ENCODE measurements at regions not wholly inside any gene's neighbourhood (a gene's known extent, or its start where the extent isn't known, plus 50 kb on each side); places are given as distances from the start of the nearest gene placed in this dataset.
A peak's percentile ranks its signal among the peaks of the same experiment; 100 is the strongest.
"Not testable (repeated sequence)": the region's sequence is repeated elsewhere in the genome, so short reads cannot be mapped to it uniquely, and the experiment has no call there.

GRCh38 chr14:62409169-62409568 lies 636.1 kb downstream of the KCNH5 start:
- DNase-seq (ENCODE audit: low spot score) = no peak

DNA sequence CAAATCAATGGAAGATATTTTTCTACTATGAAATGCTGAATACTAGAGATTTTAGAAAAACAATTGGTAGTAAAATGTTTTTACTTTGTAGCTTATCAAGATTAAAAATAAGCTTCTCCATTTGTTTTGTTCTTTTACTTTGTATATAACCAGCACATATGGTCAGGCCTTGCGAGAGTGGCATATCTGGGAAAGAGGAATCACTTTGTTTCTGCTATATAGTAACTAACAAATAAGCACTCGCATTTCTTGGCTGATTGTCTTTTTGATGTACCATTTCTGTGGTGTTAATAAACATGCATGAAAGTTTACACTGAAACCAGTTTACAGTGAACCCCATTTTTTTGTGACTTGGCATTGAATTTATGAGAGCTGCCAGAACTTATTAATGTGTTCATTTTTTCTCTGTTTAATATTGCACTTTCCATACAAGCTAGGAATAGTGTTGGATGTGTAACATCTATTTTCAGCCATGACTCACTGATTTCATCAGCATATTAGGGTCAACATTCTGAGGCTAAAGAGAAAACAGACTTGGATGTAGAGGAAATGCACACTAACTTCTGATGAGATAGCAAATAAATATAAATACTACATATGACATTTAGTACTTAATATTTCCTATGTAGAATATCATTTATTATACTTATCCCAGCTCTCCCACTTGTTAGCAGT lies 635.5 kb downstream of the KCNH5 start:
- no peak for DNase-seq (ENCODE audit: low spot score)

- DNase-seq (ENCODE audit: low spot score) = no peak
Measured at GRCh38 chr14:62420847-62421246, 624.4 kb downstream of the KCNH5 start.

- no peak for DNase-seq (ENCODE audit: low spot score)
Measured at GRCh38 chr14:62428429-62429203, 616.6 kb downstream of the KCNH5 start.

DNA sequence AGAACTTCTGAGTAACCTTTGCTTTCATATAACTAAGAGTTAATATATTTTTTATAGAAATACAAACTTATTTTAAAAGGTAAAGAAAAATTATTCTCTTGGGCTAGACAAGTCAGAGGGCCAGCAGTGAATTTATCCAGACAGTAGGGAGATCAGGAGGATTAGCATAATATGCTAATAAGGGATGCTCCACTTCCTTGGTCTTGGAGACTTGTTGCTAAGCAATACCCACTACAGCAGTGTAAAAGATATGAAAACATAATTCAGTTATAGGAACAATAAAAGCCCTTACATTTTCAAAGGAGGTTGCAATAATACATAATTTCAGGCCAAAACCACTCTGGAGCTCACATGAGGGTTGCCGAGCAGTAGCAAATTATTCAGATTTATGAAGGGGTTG lies 615.6 kb downstream of the KCNH5 start:
- DNase-seq (ENCODE audit: low spot score) = no peak

GRCh38 chr14:62431496-62431895 lies 613.8 kb downstream of the KCNH5 start:
- no peak for DNase-seq (ENCODE audit: low spot score)

- DNase-seq (ENCODE audit: low spot score) = no peak
Measured at GRCh38 chr14:62432955-62433354, 612.3 kb downstream of the KCNH5 start.

DNA sequence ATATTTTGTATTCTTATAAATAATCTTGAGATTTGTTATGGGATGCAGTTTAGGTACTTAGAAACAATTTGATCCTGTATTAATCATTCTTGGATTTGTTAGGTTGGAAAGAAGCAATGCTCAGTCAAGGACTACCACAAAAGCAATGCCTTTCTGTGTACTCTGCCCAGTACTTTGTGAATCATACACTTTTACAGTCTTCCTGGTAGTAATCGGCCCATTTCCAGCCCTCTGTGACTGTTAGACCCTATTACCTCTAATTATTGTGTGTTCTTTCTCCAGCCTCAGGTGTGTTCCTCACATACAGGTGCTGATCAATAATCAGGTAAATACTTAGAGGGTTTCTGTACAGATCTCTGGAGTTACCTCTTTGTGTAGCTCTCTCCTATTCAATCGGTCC lies 609.0 kb downstream of the KCNH5 start:
- DNase-seq (ENCODE audit: low spot score) = no peak

GRCh38 chr14:62439210-62439609 lies 606.0 kb downstream of the KCNH5 start:
- no peak for DNase-seq (ENCODE audit: low spot score)

- no peak for DNase-seq (ENCODE audit: low spot score)
Measured at GRCh38 chr14:62443796-62444195, 601.5 kb downstream of the KCNH5 start.

GRCh38 chr14:62445570-62445969 lies 599.7 kb downstream of the KCNH5 start:
- DNase-seq (ENCODE audit: low spot score) = peak; percentile 16

- DNase-seq (ENCODE audit: low spot score) = no peak
Measured at GRCh38 chr14:62451221-62451620, 594.0 kb downstream of the KCNH5 start.

DNA sequence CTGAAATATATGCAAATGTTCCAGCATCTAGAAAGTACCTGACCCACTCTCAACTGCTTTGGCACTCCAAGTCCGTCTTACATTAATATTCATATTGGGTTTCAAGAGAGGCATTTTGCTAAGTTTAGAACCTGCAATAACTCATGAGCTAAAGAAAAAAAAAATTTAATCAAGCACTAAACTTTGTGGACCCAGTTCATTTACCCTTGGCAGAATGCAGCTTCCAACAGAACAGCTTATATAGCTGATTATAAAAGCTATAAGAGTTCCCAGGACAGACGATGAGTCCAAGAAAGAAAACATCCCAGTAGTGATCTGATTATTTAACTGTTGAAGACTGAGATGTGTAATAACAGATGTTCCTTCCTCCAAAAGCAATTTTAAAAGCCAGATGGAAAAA lies 592.0 kb downstream of the KCNH5 start:
- no peak for DNase-seq (ENCODE audit: low spot score)

- no peak for DNase-seq (ENCODE audit: low spot score)
Measured at GRCh38 chr14:62455446-62455845, 589.8 kb downstream of the KCNH5 start.

GRCh38 chr14:62462988-62463387 lies 582.3 kb downstream of the KCNH5 start:
- no peak for DNase-seq (ENCODE audit: low spot score)

GRCh38 chr14:62468946-62469345 lies 576.3 kb downstream of the KCNH5 start:
- DNase-seq (ENCODE audit: low spot score) = no peak

- DNase-seq (ENCODE audit: low spot score) = no peak
Measured at GRCh38 chr14:62470935-62471334, 574.3 kb downstream of the KCNH5 start.

DNA sequence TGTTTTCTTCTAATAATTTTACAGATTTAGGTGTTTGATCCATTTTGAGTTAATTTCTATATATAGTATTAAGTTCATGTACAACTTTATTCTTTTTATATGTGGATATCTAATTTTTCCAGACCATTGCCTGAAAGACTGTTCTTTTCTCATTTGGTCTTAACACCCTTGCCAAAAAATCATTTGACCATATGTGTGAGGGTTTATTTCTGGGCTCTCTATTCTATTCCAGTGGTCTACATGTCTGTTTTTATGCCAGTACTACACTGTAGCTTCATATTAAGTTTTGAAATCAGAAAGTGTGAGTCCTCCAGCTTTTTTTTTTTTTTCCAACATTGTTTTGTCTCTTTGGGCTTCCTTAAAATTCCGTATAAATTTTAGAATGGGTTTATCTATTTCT lies 554.1 kb downstream of the KCNH5 start:
- DNase-seq (ENCODE audit: low spot score) = no peak

GRCh38 chr14:62497708-62498107 lies 547.5 kb downstream of the KCNH5 start:
- DNase-seq (ENCODE audit: low spot score) = no peak

- DNase-seq (ENCODE audit: low spot score) = no peak
Measured at GRCh38 chr14:62501021-62501750, 544.1 kb downstream of the KCNH5 start.

DNA sequence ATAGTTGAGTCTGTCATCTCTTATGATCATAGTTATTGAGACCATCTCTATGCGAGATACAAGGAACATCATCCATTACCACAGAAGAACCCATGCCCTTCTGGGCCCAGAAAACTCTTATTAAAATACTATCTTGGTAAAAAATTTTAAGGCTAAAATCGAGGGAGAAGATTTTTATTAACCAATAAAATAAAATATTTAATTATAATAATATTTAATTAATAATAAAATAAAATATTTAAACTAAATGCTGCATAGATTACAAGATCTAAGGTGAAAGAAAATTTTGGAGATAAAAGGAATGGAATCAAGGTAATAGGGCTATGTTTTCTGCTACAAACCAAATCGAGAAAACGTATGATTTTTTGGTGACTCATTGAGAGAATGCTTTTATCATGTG lies 540.2 kb downstream of the KCNH5 start:
- DNase-seq (ENCODE audit: low spot score) = no peak

GRCh38 chr14:62521309-62521708 lies 523.9 kb downstream of the KCNH5 start:
- not testable (repeated sequence) for DNase-seq (ENCODE audit: low spot score)

DNA sequence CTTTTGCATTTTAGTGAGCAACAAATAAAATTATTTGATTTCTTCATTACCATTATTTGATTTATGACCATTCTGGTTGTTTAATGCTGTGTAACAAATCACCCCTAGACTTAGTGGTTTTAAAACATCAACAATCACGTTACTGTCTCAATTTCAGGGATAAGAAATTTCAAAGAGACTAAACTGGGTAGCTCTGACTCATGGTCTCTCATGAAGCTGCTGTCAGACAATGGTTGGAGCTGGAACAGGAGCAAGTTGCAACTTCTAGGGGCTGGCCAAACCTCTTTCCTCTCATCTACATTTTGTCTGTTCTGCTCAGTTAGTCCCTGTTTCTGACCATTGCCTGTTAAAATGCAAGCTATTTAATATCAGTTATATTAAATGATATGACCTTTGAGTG lies 517.0 kb downstream of the KCNH5 start:
- DNase-seq (ENCODE audit: low spot score) = no peak
